Keratinocyte (primary cell): ENCODE measurements at regions not wholly inside any gene's neighbourhood (a gene's known extent, or its start where the extent isn't known, plus 50 kb on each side); places are given as distances from the start of the nearest gene placed in this dataset.

Experiments
- DNase-seq: peaks from one replicate; pipeline ENCODE4 v3.0.0-alpha.2; 2011; ENCODE audit warnings: low read depth, missing footprints, low spot score
- FAIRE-seq: peaks from 2 replicates; lab custom pipeline; 2011; peaks lifted over from hg19 to GRCh38; lab: Jason Lieb, UNC
- H2AFZ ChIP-seq: 2 replicates; pipeline ENCODE4 v1.6.0; 2012; ENCODE audit warnings: low read length, control low read depth, inconsistent platforms; ENCODE audit not compliant: control insufficient read depth
- H3K27ac ChIP-seq: 2 replicates; pipeline ENCODE4 v1.5.1; 2011; ENCODE audit warnings: low read length; ENCODE audit not compliant: control insufficient read depth, insufficient read depth
- H3K27me3 ChIP-seq: 3 replicates; pipeline ENCODE4 v1.6.0; 2011; ENCODE audit warnings: low read length; ENCODE audit not compliant: control insufficient read depth, insufficient read depth; ENCODE audit errors: extremely low read depth
- H3K36me3 ChIP-seq, 2 experiments: 2 replicates in 1 of 2; 3 replicates in 1 of 2; pipeline ENCODE4 v1.5.1; 2011; ENCODE audit warnings: low read length in 2 of 2, mild to moderate bottlenecking in 1 of 2; ENCODE audit not compliant: control insufficient read depth in 2 of 2, insufficient read depth in 2 of 2; ENCODE audit errors: extremely low read depth in 1 of 2
- H3K4me1 ChIP-seq: 3 replicates; pipeline ENCODE4 v1.5.1; 2011; ENCODE audit warnings: low read length; ENCODE audit not compliant: control insufficient read depth, insufficient read depth; ENCODE audit errors: extremely low read depth
- H3K4me2 ChIP-seq: 3 replicates; pipeline ENCODE4 v1.6.0; 2011; ENCODE audit warnings: low read depth, low read length; ENCODE audit not compliant: control insufficient read depth, insufficient read depth; ENCODE audit errors: extremely low read depth
- H3K4me3 ChIP-seq, 3 experiments: fragments of 200-600 bp in 1 of 3; sonication (generic) in 1 of 3; 2 replicates in 2 of 3; 3 replicates in 1 of 3; pipeline ENCODE4 v1.5.1; 2011 to 2016; ENCODE audit warnings: low read length in 3 of 3, mild to moderate bottlenecking in 3 of 3, control low read depth in 2 of 3, inconsistent platforms in 1 of 3, low read depth in 1 of 3, mixed read lengths in 1 of 3, mixed run types in 1 of 3, moderate library complexity in 1 of 3; ENCODE audit not compliant: control insufficient read depth in 2 of 3, insufficient read depth in 2 of 3; ENCODE audit errors: extremely low read depth in 1 of 3
- H3K79me2 ChIP-seq: 2 replicates; pipeline ENCODE4 v1.6.0; 2012; ENCODE audit warnings: low read length; ENCODE audit not compliant: control insufficient read depth, insufficient read depth
- H3K9ac ChIP-seq: 3 replicates; pipeline ENCODE4 v1.6.0; 2011; ENCODE audit warnings: low read length; ENCODE audit not compliant: control insufficient read depth, insufficient read depth; ENCODE audit errors: extremely low read depth
- H3K9me1 ChIP-seq: 3 replicates; pipeline ENCODE4 v1.6.0; 2011; ENCODE audit warnings: low read length; ENCODE audit not compliant: control insufficient read depth, insufficient read depth; ENCODE audit errors: extremely low read depth
- H3K9me3 ChIP-seq: 2 replicates; pipeline ENCODE4 v1.5.1; 2012; ENCODE audit warnings: low read depth, low read length; ENCODE audit not compliant: control insufficient read depth
- H4K20me1 ChIP-seq: 3 replicates; pipeline ENCODE4 v1.6.0; 2011; ENCODE audit warnings: low read length; ENCODE audit not compliant: control insufficient read depth, insufficient read depth; ENCODE audit errors: extremely low read depth
- CTCF ChIP-seq, 3 experiments: IDR thresholded peaks in 1 of 3; conservative IDR thresholded peaks in 1 of 3; optimal IDR thresholded peaks in 1 of 3; 2 replicates in 2 of 3; 3 replicates in 1 of 3; pipeline versions ENCODE3 to v1.5.1; 2011; ENCODE audit warnings: low read length in 3 of 3, mild to moderate bottlenecking in 3 of 3, moderate library complexity in 2 of 3, control low read depth in 1 of 3, inconsistent platforms in 1 of 3; ENCODE audit not compliant: insufficient read depth in 2 of 3; ENCODE audit errors: extremely low read depth in 1 of 3
- EZH2 ChIP-seq: IDR thresholded peaks from one replicate; pipeline ENCODE4 v1.6.1; 2012; ENCODE audit warnings: inconsistent platforms, mild to moderate bottlenecking, low read length, moderate library complexity
- dilution Hi-C: fragments of 300-500 bp; cut with MboI; formaldehyde crosslinking; loops from one replicate; pipeline ENCODE4 v1.7.0; 2020; ENCODE audit warnings: low sequenced_read_pairs; ENCODE audit not compliant: extremely low pct_ligation_motif_present

- Histone ChIP-seq H3K9ac (no peak overlapping the region), H3K27me3 (no peaks in the 10 kb centered on the region), H3K36me3 (no peaks in the 10 kb centered on the region), H4K20me1 (no peaks in the 10 kb centered on the region), H3K4me2 (no peak overlapping the region), H2AFZ (no peak overlapping the region), H3K9me3 (no peaks in the 10 kb centered on the region), H3K4me1 (peaks cover 10% of the 10 kb centered on the region), H3K4me3 (no peak overlapping the region), H3K79me2 (no peaks in the 10 kb centered on the region), H3K9me1 (no peaks in the 10 kb centered on the region), H3K27ac (no peak overlapping the region)
- no peak for FAIRE-seq
- dilution Hi-C loops = no loop called here
- no peak for TF ChIP-seq EZH2
- TF ChIP-seq CTCF (optimal IDR thresholded peaks at IDR 0.05 in 1 of 3, IDR thresholded peaks at IDR 0.05 in 1 of 3, conservative IDR thresholded peaks at IDR 0.05 in 1 of 3; ENCODE audit: extremely low read depth in 1 of 3, insufficient read depth in 2 of 3, low read length in 3 of 3) = no peak
- no peak for DNase-seq
Measured at GRCh38 chr1:57485643-57486042, 61.8 kb upstream of the DAB1 start.

DNA sequence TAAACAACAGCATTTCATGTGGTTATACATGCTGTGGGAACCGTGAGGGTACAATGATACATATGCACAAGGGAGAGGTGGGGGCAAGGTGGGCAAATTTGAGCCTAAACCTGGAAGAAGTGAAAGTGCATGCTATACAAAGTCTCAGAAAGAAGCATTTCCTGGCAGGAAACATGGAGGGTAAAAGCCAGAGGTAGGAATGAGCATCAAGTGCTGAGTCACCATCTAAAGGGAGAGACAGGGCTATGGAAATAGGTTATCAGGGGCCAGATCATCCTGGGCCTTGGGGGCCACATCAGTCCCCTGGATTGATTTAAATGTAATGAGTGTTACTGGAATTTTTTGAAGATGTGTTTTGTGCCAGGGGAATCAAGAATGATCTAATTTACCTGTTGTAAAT lies 60.1 kb upstream of the DAB1 start:
- no peaks in the 10 kb centered on the region for H3K79me2 ChIP-seq
- H3K4me3 ChIP-seq = no peak overlapping the region
- H2AFZ ChIP-seq = no peak overlapping the region
- no peak overlapping the region for H3K4me2 ChIP-seq
- no peaks in the 10 kb centered on the region for H3K36me3 ChIP-seq
- TF ChIP-seq CTCF (optimal IDR thresholded peaks at IDR 0.05 in 1 of 3, IDR thresholded peaks at IDR 0.05 in 1 of 3, conservative IDR thresholded peaks at IDR 0.05 in 1 of 3; ENCODE audit: extremely low read depth in 1 of 3, insufficient read depth in 2 of 3, low read length in 3 of 3) = no peak
- H4K20me1 ChIP-seq = no peaks in the 10 kb centered on the region
- H3K9ac ChIP-seq = no peak overlapping the region
- no peak for FAIRE-seq
- no peaks in the 10 kb centered on the region for H3K9me3 ChIP-seq
- H3K9me1 ChIP-seq = no peaks in the 10 kb centered on the region
- no peak overlapping the region for H3K27ac ChIP-seq
- H3K27me3 ChIP-seq = no peaks in the 10 kb centered on the region
- dilution Hi-C loops = no loop called here
- DNase-seq = no peak
- H3K4me1 ChIP-seq = no peaks in the 10 kb centered on the region
